Heart right ventricle (tissue), 16 donors: ENCODE measurements at regions not wholly inside any gene's neighbourhood (a gene's known extent, or its start where the extent isn't known, plus 50 kb on each side); places are given as distances from the start of the nearest gene placed in this dataset.

Experiments
- ATAC-seq, 8 donors: fragments of 200-7000 bp; cut with Tn5 transposase; one replicate each; pipeline ENCODE4 v1.9.1; 2020; ENCODE audit warnings: mild to moderate bottlenecking in 8 of 8, moderate library complexity in 8 of 8, moderate number of reproducible peaks in 1 of 8
- DNase-seq, 2 donors: peaks; one replicate each; pipeline ENCODE4 v3.0.0-alpha.2; 2020
- H3K27ac ChIP-seq, 10 donors: fragments of 200-600 bp; sonication (generic) in 2 of 10; one replicate each; pipeline versions ENCODE4 v1.5.0 to v1.8.0; 2020 to 2022; ENCODE audit warnings: mild to moderate bottlenecking in 3 of 10
- H3K27me3 ChIP-seq, 7 donors: fragments of 200-600 bp; one replicate each; pipeline ENCODE4 v1.8.0; 2021 to 2022; ENCODE audit warnings: mild to moderate bottlenecking in 2 of 7
- H3K36me3 ChIP-seq, 9 donors: fragments of 200-600 bp; sonication (generic) in 1 of 9; one replicate each; pipeline versions ENCODE4 v1.5.0 to v1.8.0; 2020 to 2022; ENCODE audit warnings: mild to moderate bottlenecking in 2 of 9
- H3K4me1 ChIP-seq, 9 donors: fragments of 200-600 bp; sonication (generic) in 1 of 9; one replicate each; pipeline versions ENCODE4 v1.5.0 to v1.8.0; 2020 to 2022; ENCODE audit warnings: mild to moderate bottlenecking in 4 of 9
- H3K4me3 ChIP-seq, 10 donors: fragments of 200-600 bp; sonication (generic) in 2 of 10; one replicate each; pipeline versions ENCODE4 v1.5.0 to v1.8.0; 2020 to 2022; ENCODE audit warnings: mild to moderate bottlenecking in 7 of 10, moderate library complexity in 2 of 10
- H3K9me3 ChIP-seq, 11 donors: fragments of 200-600 bp in 10 of 11; sonication (generic) in 2 of 11; one replicate each; pipeline versions ENCODE4 v1.5.0 to v1.8.0; 2013 to 2022; ENCODE audit warnings: mild to moderate bottlenecking in 2 of 11, control low read depth in 1 of 11, moderate library complexity in 1 of 11
- CTCF ChIP-seq, 9 donors: fragments of 200-600 bp; sonication (generic) in 2 of 9; IDR thresholded peaks; one replicate each; pipeline versions ENCODE4 v1.5.0 to v1.8.0; 2021 to 2022; ENCODE audit warnings: antibody characterized with exemption in 9 of 9, mild to moderate bottlenecking in 5 of 9, moderate library complexity in 1 of 9
- WGBS, 2 donors: extraction: QIAGEN DNeasy Blood & Tissue Kit; methylation state at CpG; one replicate each; pipeline ENCODE4 v1.1.7; 2013; ENCODE audit warnings: inconsistent platforms in 1 of 2; 5-methylcytosine and 5-hydroxymethylcytosine counted together
- intact Hi-C, 10 donors: fragments of 100-400 bp; cut with DNase I; formaldehyde crosslinking; loops; one replicate each; pipeline versions ENCODE4 v1.11.1 to v1.14.2; 2022
- donor health status: Arrhythmogenic right ventricular cardiomyopathy.
- donor health status: ischemic (EF 13 %, LVEDD 7.1; RV severe dilation, severe dysfunction).
- donor health status: healthy with polysubstance abuse.
- donor health status: DM: no; HTN: yes; CAD: no.
- donor health status: DM: no; HTN: no; CAD: no.
- donor health status: ischemic (EF 25% LVEDD 6.9; RV normal size, moderate dysfunction).
- donor health status: ischemic (EF 25% LVEDD 5.7; RV mildly dilated, moderate dysfunction).
- donor health status: healthy.
- donor health status: DM: yes; HTN: yes; CAD: no.
- donor health status: Ischemic cardiomyopathy.
- donor health status: ischemic (EF 35%, LVEDD 5.7; RV mildly dilated, moderate dysfunction).
- donor health status: nonischemic (EF 11% LVEDD 7.7; RV severe dilation, severe dysfunction).
- donor health status: DM: yes; HTN: yes; CAD: no.
- donor health status: PGD.
- donor health status: ischemic (EF 29% LVEDD 5.4; RV normal size, mild dysfunction).
- donor health status: nonischemic (EF 23%, LVEDD 6.1; RV moderate dilation, normal function).

DNA sequence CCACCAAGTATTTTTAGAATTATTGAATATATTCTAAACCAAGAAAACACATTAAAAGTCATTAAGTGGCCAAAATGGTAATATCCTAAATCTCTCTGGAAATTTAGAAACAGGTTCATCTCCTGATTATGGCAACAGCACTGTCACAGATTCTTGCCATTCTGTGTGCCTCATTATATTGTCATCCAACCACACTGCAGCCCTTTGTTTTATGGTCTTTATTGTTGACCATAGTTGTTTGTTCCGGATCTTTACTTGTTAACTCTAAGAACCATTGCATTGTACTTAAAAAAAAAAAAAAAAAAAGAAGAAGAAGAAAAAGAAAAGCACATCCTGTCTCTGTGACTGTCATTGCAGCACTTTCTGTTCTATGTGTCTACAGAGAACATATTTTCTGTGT is 822.1 kb upstream of the ADGRL3 start:
- Histone ChIP-seq H3K9me3 (peaks cover 0 to 15% (median 0%) of the 10 kb centered on the region in 11 donors), H3K4me3 (no peak overlapping the region), H3K4me1 (no peaks in the 10 kb centered on the region), H3K27me3 (no peaks in the 10 kb centered on the region), H3K36me3 (no peaks in the 10 kb centered on the region), H3K27ac (no peak overlapping the region)
- intact Hi-C loops, result no loop called here
- WGBS, 2 donors, result 89 to 90% methylated on average over 1 of the region's 1 CpG
- no peak for DNase-seq
- ATAC-seq, result no peak
- no peak for TF ChIP-seq CTCF (IDR thresholded peaks at IDR 0.05)

- no peak overlapping the region for H3K27ac ChIP-seq
- no peak for ATAC-seq
- intact Hi-C loops, result no loop called here
- no peaks in the 10 kb centered on the region for H3K4me1 ChIP-seq
- peaks cover 0 to 14% (median 0%) of the 10 kb centered on the region in 11 donors for H3K9me3 ChIP-seq
- H3K27me3 ChIP-seq, result no peaks in the 10 kb centered on the region
- WGBS, 2 donors, result 77 to 84% methylated on average over 2 of the region's 2 CpGs
- H3K36me3 ChIP-seq, result no peaks in the 10 kb centered on the region
- no peak overlapping the region for H3K4me3 ChIP-seq
- TF ChIP-seq CTCF (IDR thresholded peaks at IDR 0.05), result no peak
- no peak for DNase-seq
Measured at GRCh38 chr4:60384516-60384915, 815.6 kb upstream of the ADGRL3 start.

- H3K36me3 ChIP-seq, result no peaks in the 10 kb centered on the region
- no peaks in the 10 kb centered on the region for H3K27me3 ChIP-seq
- intact Hi-C loops, result no loop called here
- no peak for TF ChIP-seq CTCF (IDR thresholded peaks at IDR 0.05)
- ATAC-seq, result no peak
- H3K4me3 ChIP-seq, result no peak overlapping the region
- peaks cover 0 to 21% (median 0%) of the 10 kb centered on the region in 11 donors for H3K9me3 ChIP-seq
- 85 to 92% methylated on average over 4 of the region's 4 CpGs for WGBS, 2 donors
- H3K27ac ChIP-seq, result no peak overlapping the region
- DNase-seq, result no peak
- H3K4me1 ChIP-seq, result no peaks in the 10 kb centered on the region
Measured at GRCh38 chr4:60389633-60390032, 810.5 kb upstream of the ADGRL3 start.

DNA sequence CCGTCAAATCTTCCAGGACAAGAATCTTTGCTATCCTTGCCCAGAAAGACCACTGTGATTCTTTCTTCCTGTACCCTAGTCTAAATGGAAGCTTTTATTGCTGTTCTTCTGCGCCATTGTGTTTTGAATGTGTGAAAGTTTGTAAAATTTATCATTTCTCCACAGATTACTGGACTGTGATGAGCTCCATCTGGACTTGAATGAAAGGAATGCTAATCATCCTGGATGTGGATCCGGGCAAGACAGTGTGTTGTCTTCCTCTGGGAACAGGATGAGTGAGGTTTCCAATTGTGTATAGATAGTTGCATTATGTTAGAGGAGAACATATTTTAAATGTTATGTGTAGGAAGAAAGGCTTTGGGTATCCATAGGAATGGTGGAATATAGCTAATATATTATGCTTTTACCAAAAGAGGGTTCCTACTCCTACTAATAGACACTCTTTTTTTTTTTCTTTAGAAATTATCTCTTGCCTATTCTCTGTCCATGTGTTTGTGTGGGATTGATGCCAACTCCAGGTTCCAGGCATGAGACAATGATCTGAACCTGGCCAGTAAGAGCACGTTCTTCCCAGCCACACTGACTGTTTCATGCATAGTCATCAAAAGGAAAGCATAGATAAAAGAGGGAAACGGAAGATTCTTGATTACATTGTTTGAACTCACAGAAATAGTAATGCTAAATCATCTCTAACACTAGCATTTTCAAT is 803.6 kb upstream of the ADGRL3 start:
- 42 to 55% methylated on average over 5 of the region's 5 CpGs for WGBS, 2 donors
- TF ChIP-seq CTCF (IDR thresholded peaks at IDR 0.05), result no peak
- Histone ChIP-seq H3K9me3 (peaks cover 0 to 8% (median 0%) of the 10 kb centered on the region in 11 donors), H3K4me3 (no peak overlapping the region), H3K27me3 (no peaks in the 10 kb centered on the region), H3K4me1 (no peaks in the 10 kb centered on the region), H3K36me3 (no peaks in the 10 kb centered on the region), H3K27ac (no peak overlapping the region)
- intact Hi-C loops, result no loop called here
- no peak for DNase-seq
- no peak for ATAC-seq
